ENCODE measurements at regions not wholly inside any gene's neighbourhood (a gene's known extent, or its start where the extent isn't known, plus 50 kb on each side); places are given as distances from the start of the nearest gene placed in this dataset.

DNA sequence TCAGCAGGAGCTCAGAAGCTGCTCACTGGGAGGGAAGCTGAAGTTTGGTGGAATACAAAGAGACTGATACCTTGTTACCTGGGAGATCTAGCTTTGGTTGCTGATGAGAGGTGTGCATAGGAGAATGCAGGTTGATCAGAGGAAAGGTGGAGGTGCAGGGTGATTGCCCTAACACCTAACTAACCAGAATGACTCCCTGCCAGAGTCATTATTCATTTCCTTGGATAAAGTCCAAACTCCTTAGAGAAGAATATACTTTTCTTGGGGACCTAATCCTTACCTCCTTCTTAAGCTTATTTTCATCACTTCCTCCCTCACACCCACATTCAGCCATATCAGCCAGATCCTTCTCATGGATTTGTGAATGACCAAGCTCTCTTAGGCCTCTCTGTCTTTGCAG, 814.2 kb upstream of the TENM4 start:
- H3K27me3 ChIP-seq (ENCODE audit: control insufficient read depth, insufficient read depth, low read length): no peaks in the 10 kb centered on the region
- no peak overlapping the region for H3K23ac ChIP-seq (ENCODE audit: low read depth, low read length)
- no peaks in the 10 kb centered on the region for H3K9me1 ChIP-seq (ENCODE audit: insufficient read depth, low read length)
- no peak overlapping the region for H3K4ac ChIP-seq (ENCODE audit: low read depth, low read length)
- ChIA-PET POLR2A (ENCODE audit: unreplicated experiment) (no interaction called here), CTCF (no interaction called here)
- no peak overlapping the region for H3K4me2 ChIP-seq (ENCODE audit: low read depth, low read length)
- H4K20me1 ChIP-seq (ENCODE audit: insufficient read depth, low read length): no peaks in the 10 kb centered on the region
- H3K4me3 ChIP-seq (ENCODE audit: insufficient read depth, low read depth, low read length): no peak overlapping the region
- H3K9ac ChIP-seq (ENCODE audit: low read depth, low read length): no peak overlapping the region
- ATAC-seq (ENCODE audit: low read depth) (no peak), DNase-seq (no peak)
- H2AK9ac ChIP-seq (replicated peaks; ENCODE audit: low read depth, low read length, poor library complexity): no peak overlapping the region
- no peak overlapping the region for H3K18ac ChIP-seq (ENCODE audit: low read depth, low read length)
- no peak overlapping the region for H4K5ac ChIP-seq (ENCODE audit: low read depth, low read length)
- no peak overlapping the region for H2BK20ac ChIP-seq (ENCODE audit: low read depth, low read length)
- no peak overlapping the region for H2BK120ac ChIP-seq (ENCODE audit: low read depth, low read length)
- no peaks in the 10 kb centered on the region for H3K36me3 ChIP-seq (ENCODE audit: control insufficient read depth, insufficient read depth, low read length)
- no peak overlapping the region for H4K8ac ChIP-seq (ENCODE audit: low read depth in 2 of 2, low read length in 2 of 2)
- H4K91ac ChIP-seq (ENCODE audit: insufficient read depth, low read depth, low read length): no peak overlapping the region
- H2AFZ ChIP-seq (replicated peaks; ENCODE audit: low read length, poor library complexity): no peak overlapping the region
- H3K4me1 ChIP-seq (ENCODE audit: control insufficient read depth, insufficient read depth, low read length): no peaks in the 10 kb centered on the region
- no peak overlapping the region for H2BK5ac ChIP-seq (ENCODE audit: low read depth, low read length, poor library complexity, severe bottlenecking)
- no TSS peak for BruUV-seq (replicated peaks)
- no peak overlapping the region for H3K56ac ChIP-seq (ENCODE audit: extremely low read depth, insufficient read depth, low read length)
- no peak overlapping the region for H3K27ac ChIP-seq (ENCODE audit: insufficient read depth, low read length)
- H3K79me1 ChIP-seq (ENCODE audit: low read depth in 1 of 2, low read length in 2 of 2): no peaks in the 10 kb centered on the region
- intact Hi-C loops (cut with micrococcal nuclease): no loop called here
- H2BK15ac ChIP-seq (ENCODE audit: low read depth, low read length): no peak overlapping the region
- dilution Hi-C loops (cut with HindIII; ENCODE audit: low sequenced_read_pairs, unreplicated experiment): no loop called here
- no peaks in the 10 kb centered on the region for H3K9me3 ChIP-seq (ENCODE audit: control insufficient read depth, insufficient read depth, low read length)
- TF ChIP-seq, protein P1, sequence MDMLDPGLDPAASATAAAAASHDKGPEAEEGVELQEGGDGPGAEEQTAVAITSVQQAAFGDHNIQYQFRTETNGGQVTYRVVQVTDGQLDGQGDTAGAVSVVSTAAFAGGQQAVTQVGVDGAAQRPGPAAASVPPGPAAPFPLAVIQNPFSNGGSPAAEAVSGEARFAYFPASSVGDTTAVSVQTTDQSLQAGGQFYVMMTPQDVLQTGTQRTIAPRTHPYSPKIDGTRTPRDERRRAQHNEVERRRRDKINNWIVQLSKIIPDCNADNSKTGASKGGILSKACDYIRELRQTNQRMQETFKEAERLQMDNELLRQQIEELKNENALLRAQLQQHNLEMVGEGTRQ (IDR thresholded peaks at IDR 0.05; ENCODE audit: low read depth, low read length): no peak
- TF ChIP-seq NFE2L2 (IDR thresholded peaks at IDR 0.05; ENCODE audit: low read depth, low read length): no peak
- TF ChIP-seq MAFK (IDR thresholded peaks at IDR 0.05; ENCODE audit: low read depth, low read length): no peak
- no peak for TF ChIP-seq RAD21 (IDR thresholded peaks at IDR 0.05; ENCODE audit: low read length)
- TF ChIP-seq POLR2A (IDR thresholded peaks at IDR 0.05; ENCODE audit: low read depth, low read length): no peak
- TF ChIP-seq MAZ (IDR thresholded peaks at IDR 0.05; ENCODE audit: borderline replicate concordance, low read depth, low read length): no peak
- TF ChIP-seq RCOR1 (IDR thresholded peaks at IDR 0.05; ENCODE audit: insufficient replicate concordance, low read length): no peak
- no peak for TF ChIP-seq CEBPB (IDR thresholded peaks at IDR 0.05; ENCODE audit: low read depth, low read length)
- TF ChIP-seq BHLHE40 (IDR thresholded peaks at IDR 0.05; ENCODE audit: low read depth, low read length): no peak
- TF ChIP-seq SMC3 (IDR thresholded peaks at IDR 0.05; ENCODE audit: low read depth, low read length): no peak
- TF ChIP-seq, protein P2, sequence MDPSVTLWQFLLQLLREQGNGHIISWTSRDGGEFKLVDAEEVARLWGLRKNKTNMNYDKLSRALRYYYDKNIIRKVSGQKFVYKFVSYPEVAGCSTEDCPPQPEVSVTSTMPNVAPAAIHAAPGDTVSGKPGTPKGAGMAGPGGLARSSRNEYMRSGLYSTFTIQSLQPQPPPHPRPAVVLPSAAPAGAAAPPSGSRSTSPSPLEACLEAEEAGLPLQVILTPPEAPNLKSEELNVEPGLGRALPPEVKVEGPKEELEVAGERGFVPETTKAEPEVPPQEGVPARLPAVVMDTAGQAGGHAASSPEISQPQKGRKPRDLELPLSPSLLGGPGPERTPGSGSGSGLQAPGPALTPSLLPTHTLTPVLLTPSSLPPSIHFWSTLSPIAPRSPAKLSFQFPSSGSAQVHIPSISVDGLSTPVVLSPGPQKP (IDR thresholded peaks at IDR 0.05; ENCODE audit: borderline replicate concordance, low read depth, low read length): no peak
- TF ChIP-seq CHD1 (IDR thresholded peaks at IDR 0.05; ENCODE audit: low read depth, low read length): no peak
- TF ChIP-seq, protein P3, sequence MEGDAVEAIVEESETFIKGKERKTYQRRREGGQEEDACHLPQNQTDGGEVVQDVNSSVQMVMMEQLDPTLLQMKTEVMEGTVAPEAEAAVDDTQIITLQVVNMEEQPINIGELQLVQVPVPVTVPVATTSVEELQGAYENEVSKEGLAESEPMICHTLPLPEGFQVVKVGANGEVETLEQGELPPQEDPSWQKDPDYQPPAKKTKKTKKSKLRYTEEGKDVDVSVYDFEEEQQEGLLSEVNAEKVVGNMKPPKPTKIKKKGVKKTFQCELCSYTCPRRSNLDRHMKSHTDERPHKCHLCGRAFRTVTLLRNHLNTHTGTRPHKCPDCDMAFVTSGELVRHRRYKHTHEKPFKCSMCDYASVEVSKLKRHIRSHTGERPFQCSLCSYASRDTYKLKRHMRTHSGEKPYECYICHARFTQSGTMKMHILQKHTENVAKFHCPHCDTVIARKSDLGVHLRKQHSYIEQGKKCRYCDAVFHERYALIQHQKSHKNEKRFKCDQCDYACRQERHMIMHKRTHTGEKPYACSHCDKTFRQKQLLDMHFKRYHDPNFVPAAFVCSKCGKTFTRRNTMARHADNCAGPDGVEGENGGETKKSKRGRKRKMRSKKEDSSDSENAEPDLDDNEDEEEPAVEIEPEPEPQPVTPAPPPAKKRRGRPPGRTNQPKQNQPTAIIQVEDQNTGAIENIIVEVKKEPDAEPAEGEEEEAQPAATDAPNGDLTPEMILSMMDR (conservative IDR thresholded peaks at IDR 0.05; ENCODE audit: low read depth, low read length): no peak
- no peak for TF ChIP-seq FOS (IDR thresholded peaks at IDR 0.05; ENCODE audit: low read depth, low read length)
- no peak for TF ChIP-seq MXI1 (IDR thresholded peaks at IDR 0.05; ENCODE audit: borderline replicate concordance, low read depth, low read length)
- no peak for TF ChIP-seq RFX5 (IDR thresholded peaks at IDR 0.05; ENCODE audit: low read depth, low read length)
- no peak overlapping the region for H3K14ac ChIP-seq (replicated peaks; ENCODE audit: low read depth, low read length)
- H2AK5ac ChIP-seq (ENCODE audit: low read depth, low read length): no peak overlapping the region
- in situ Hi-C loops (cut with MboI; ENCODE audit: low sequenced_read_pairs): no loop called here
